Upper lobe of left lung (tissue), 4 donors: ENCODE measurements at regions not wholly inside any gene's neighbourhood (a gene's known extent, or its start where the extent isn't known, plus 50 kb on each side); places are given as distances from the start of the nearest gene placed in this dataset.

Experiments used
- CTCF ChIP-seq, 6 experiments: fragments of 450-650 bp in 4 of 6; fragments of 200-600 bp in 2 of 6; sonication (generic) in 2 of 6; IDR thresholded peaks; one replicate each; pipeline ENCODE4 v1.5.1; 2016 to 2019; ENCODE audit warnings: antibody characterized with exemption in 6 of 6
- EP300 ChIP-seq, 4 donors: sonication (generic); formaldehyde crosslinking; IDR thresholded peaks; one replicate each; pipeline ENCODE4 v1.5.1; 2017; ENCODE audit warnings: antibody characterized with exemption in 4 of 4, control low read depth in 2 of 4
- POLR2A ChIP-seq, 4 donors: fragments of 450-650 bp; IDR thresholded peaks; one replicate each; pipeline ENCODE4 v1.5.1; 2016 to 2017; ENCODE audit warnings: antibody characterized with exemption in 4 of 4, mild to moderate bottlenecking in 2 of 4

- TF ChIP-seq POLR2A (IDR thresholded peaks at IDR 0.05) = no peak
- no peak for TF ChIP-seq EP300 (IDR thresholded peaks at IDR 0.05)
- TF ChIP-seq CTCF (IDR thresholded peaks at IDR 0.05) = no peak
Measured at GRCh38 chr17:6348891-6349290, 86.0 kb downstream of the AIPL1 start.
